ENCODE measurements at regions not wholly inside any gene's neighbourhood (a gene's known extent, or its start where the extent isn't known, plus 50 kb on each side); places are given as distances from the start of the nearest gene placed in this dataset.

DNA sequence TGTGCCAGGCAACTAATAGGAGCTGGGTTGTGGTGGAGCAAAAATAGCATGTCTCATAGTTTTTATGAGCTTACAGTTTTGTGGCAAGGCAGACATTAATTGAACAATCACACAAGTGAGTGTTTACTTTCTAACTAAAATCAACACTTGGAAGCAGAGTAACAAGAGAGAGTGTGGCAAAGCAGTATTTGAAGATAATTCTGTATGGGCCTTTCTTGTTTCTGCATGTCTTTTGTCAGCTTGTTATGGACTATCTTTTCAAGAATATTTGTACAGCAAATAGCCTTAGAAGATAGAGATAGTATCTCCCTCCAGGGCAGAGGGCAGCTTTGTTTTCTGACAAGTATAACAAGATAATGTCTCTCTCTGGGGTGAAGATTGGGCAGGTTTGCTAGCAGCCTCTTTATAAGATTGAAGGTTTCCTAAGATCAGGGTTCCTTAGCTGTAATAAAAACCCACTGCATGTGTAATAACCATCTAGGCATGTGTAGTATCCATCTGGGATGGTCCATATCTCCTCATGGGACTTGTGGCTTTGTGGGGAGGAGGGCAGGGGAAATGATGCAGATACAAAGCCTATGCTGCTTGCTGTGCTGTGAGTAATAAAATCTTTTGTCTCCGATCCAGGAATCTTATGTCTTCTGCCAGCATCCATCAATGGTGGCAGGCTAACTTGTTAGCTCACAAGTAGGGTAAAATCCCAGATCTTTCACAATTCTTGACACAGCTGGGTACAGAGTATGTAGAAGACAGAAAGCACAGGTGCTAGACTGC is 479.9 kb downstream of the KDM4C start:
- Histone ChIP-seq H3K4me3 (no peak overlapping the region), H3K9me3 (no peaks in the 10 kb centered on the region), H3K36me3 (no peaks in the 10 kb centered on the region), H3K27me3 (no peaks in the 10 kb centered on the region), H3K27ac (no peak overlapping the region), H3K4me1 (no peaks in the 10 kb centered on the region)
- TF ChIP-seq CTCF (IDR thresholded peaks at IDR 0.05): no peak
- intact Hi-C loops (cut with DNase I): no loop called here
- ATAC-seq (peak; percentile 40), DNase-seq (no peak)

- intact Hi-C loops (cut with DNase I): no loop called here
Observed at GRCh38 chr9:7236186-7236585, 478.4 kb downstream of the KDM4C start.

DNA sequence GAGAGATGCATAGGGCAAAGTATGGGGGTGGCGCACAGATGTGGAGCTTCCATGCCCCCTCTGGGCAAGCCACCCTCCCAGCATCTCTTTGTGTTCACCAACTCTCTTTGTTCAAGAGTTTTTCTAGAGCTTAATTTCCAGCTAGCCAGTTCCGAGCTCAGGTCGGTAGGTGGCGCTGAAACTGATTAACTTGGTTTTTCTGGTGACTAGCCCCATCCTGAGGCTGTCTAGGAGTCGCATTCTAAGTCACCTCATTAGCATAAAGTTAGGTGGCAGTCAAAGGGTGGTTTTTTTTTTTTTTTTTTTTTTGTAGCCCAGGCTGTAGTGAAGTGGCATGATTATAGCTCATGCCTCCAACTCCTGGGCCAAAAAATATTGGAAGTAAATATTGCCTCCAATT is 476.4 kb downstream of the KDM4C start:
- no peak for ATAC-seq
- DNase-seq: no peak

More at GRCh38 chr9:7236186-7236585, 478.4 kb downstream of the KDM4C start:
- Histone ChIP-seq H3K4me3 (no peak overlapping the region), H3K4me1 (no peaks in the 10 kb centered on the region), H3K36me3 (no peaks in the 10 kb centered on the region), H3K27ac (no peak overlapping the region), H3K27me3 (no peaks in the 10 kb centered on the region), H3K9me3 (no peaks in the 10 kb centered on the region)
- no peak for TF ChIP-seq CTCF (IDR thresholded peaks at IDR 0.05)
- ATAC-seq (no peak), DNase-seq (no peak)

GRCh38 chr9:7229571-7229970 is 471.8 kb downstream of the KDM4C start:
- Histone ChIP-seq H3K27me3 (no peaks in the 10 kb centered on the region), H3K36me3 (no peaks in the 10 kb centered on the region), H3K9me3 (no peaks in the 10 kb centered on the region), H3K4me1 (no peaks in the 10 kb centered on the region), H3K27ac (no peak overlapping the region), H3K4me3 (no peak overlapping the region)
- no peak for DNase-seq
- no peak for ATAC-seq
- intact Hi-C loops (cut with DNase I): no loop called here
- TF ChIP-seq CTCF (IDR thresholded peaks at IDR 0.05): no peak

More for the DNA sequence above, 476.4 kb downstream of the KDM4C start:
- no peaks in the 10 kb centered on the region for H3K9me3 ChIP-seq
- H3K4me1 ChIP-seq: no peaks in the 10 kb centered on the region
- H3K27ac ChIP-seq: no peak overlapping the region
- intact Hi-C loops (cut with DNase I): no loop called here
- no peaks in the 10 kb centered on the region for H3K36me3 ChIP-seq
- peak; percentile 30 for TF ChIP-seq CTCF (IDR thresholded peaks at IDR 0.05)
- no peak overlapping the region for H3K4me3 ChIP-seq
- H3K27me3 ChIP-seq: no peaks in the 10 kb centered on the region

DNA sequence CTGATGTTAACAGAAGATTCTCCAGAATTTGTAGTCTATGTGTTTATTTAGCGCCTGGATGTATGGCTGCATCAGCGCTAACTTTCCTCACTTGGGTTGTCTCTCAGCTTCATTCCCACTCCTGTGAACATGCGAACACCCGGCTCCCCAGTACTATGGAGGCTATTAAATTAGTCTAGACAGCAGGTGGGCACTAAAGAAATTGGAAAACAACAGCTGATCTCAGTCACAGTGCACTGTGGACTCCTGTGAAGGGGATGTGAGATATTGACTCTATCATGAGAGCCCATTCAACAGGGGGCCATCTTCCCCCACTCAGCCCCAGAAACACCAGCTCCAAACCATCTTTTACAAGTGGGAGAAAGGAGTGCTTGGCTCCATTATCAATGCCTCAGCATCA is 471.0 kb downstream of the KDM4C start:
- intact Hi-C loops (cut with DNase I): no loop called here
- no peak overlapping the region for H3K4me3 ChIP-seq
- no peak for DNase-seq
- no peaks in the 10 kb centered on the region for H3K4me1 ChIP-seq
- H3K27me3 ChIP-seq: no peaks in the 10 kb centered on the region
- H3K36me3 ChIP-seq: no peaks in the 10 kb centered on the region
- no peak for ATAC-seq
- no peaks in the 10 kb centered on the region for H3K9me3 ChIP-seq
- H3K27ac ChIP-seq: no peak overlapping the region
- no peak for TF ChIP-seq CTCF (IDR thresholded peaks at IDR 0.05)
